Amygdala (tissue), 56 donors: ENCODE measurements at regions not wholly inside any gene's neighbourhood (a gene's known extent, or its start where the extent isn't known, plus 50 kb on each side); places are given as distances from the start of the nearest gene placed in this dataset.
"Not testable (repeated sequence)": the region's sequence is repeated elsewhere in the genome, so short reads cannot be mapped to it uniquely, and the experiment has no call there.

Experiments
- DNase-seq, 56 donors: peaks; one replicate each; lab custom pipeline; 2025; lab: John Stamatoyannopoulos, UW

GRCh38 chr1:224529844-224530243 lies 86.3 kb upstream of the CNIH3 start:
- DNase-seq: no peak

- DNase-seq: no peak
Measured at GRCh38 chr1:224533517-224533916, 82.6 kb upstream of the CNIH3 start.

GRCh38 chr1:224534731-224535130 lies 81.4 kb upstream of the CNIH3 start:
- no peak for DNase-seq

GRCh38 chr1:224535641-224536040 lies 80.5 kb upstream of the CNIH3 start:
- DNase-seq: no peak

- no peak for DNase-seq
Measured at GRCh38 chr1:224539971-224540370, 76.1 kb upstream of the CNIH3 start.

- no peak for DNase-seq
Measured at GRCh38 chr1:224540535-224540934, 75.6 kb upstream of the CNIH3 start.

GRCh38 chr1:224541072-224541790 lies 74.9 kb upstream of the CNIH3 start:
- DNase-seq: no peak

- DNase-seq: no peak
Measured at GRCh38 chr1:224541901-224542630, 74.1 kb upstream of the CNIH3 start.

- DNase-seq: no peak
Measured at GRCh38 chr1:224542783-224543440, 73.2 kb upstream of the CNIH3 start.

- DNase-seq: no peak
Measured at GRCh38 chr1:224543453-224543852, 72.7 kb upstream of the CNIH3 start.

GRCh38 chr1:224544346-224545110 lies 71.6 kb upstream of the CNIH3 start:
- no peak for DNase-seq

GRCh38 chr1:224545571-224545970 lies 70.5 kb upstream of the CNIH3 start:
- DNase-seq: no peak

GRCh38 chr1:224548676-224549075 lies 67.4 kb upstream of the CNIH3 start:
- DNase-seq: no peak

GRCh38 chr1:224551189-224551588 lies 64.9 kb upstream of the CNIH3 start:
- not testable (repeated sequence) for DNase-seq

- no peak for DNase-seq
Measured at GRCh38 chr1:224554056-224554455, 62.1 kb upstream of the CNIH3 start.

- DNase-seq: no peak
Measured at GRCh38 chr1:224554620-224555259, 61.4 kb upstream of the CNIH3 start.

- DNase-seq: no peak
Measured at GRCh38 chr1:224558904-224559303, 57.2 kb upstream of the CNIH3 start.

GRCh38 chr1:224559981-224560728 lies 56.0 kb upstream of the CNIH3 start:
- no peak for DNase-seq

- not testable (repeated sequence) for DNase-seq
Measured at GRCh38 chr1:224562881-224563280, 53.2 kb upstream of the CNIH3 start.

- DNase-seq: peak in 1 of 56 donors; percentile 5
Measured at GRCh38 chr1:224563666-224564065, 52.5 kb upstream of the CNIH3 start.
